Naive thymus-derived CD4-positive, alpha-beta T cell (primary cell): ENCODE measurements at regions not wholly inside any gene's neighbourhood (a gene's known extent, or its start where the extent isn't known, plus 50 kb on each side); places are given as distances from the start of the nearest gene placed in this dataset.
A peak's percentile ranks its signal among the peaks of the same experiment; 100 is the strongest.
"Not testable (repeated sequence)": the region's sequence is repeated elsewhere in the genome, so short reads cannot be mapped to it uniquely, and the experiment has no call there.

ENCODE experiments used
- ATAC-seq: fragments of 150-1000 bp; cut with Tn5 transposase; 2 replicates; pipeline ENCODE4 v1.10.0; 2021; ENCODE audit warnings: mild to moderate bottlenecking, moderate library complexity
- CTCF ChIA-PET: fragments of 350-600 bp; sonication (Branson Sonifier 250); formaldehyde crosslinking; loops from one replicate; lab custom pipeline; 2021; ENCODE audit warnings: antibody characterized with exemption; lab: Charles Lee
- POLR2A ChIA-PET: fragments of 350-600 bp; sonication (Branson Sonifier 250); formaldehyde crosslinking; loops from one replicate; lab custom pipeline; 2021; ENCODE audit warnings: antibody characterized with exemption, inconsistent platforms; lab: Charles Lee
- DNase-seq, 9 donors: peaks; one replicate each; pipeline versions ENCODE4 v3.0.0 to v3.0.0-alpha.2; 2020 to 2022; ENCODE audit warnings: mixed read lengths in 1 of 9
- H3K27ac ChIP-seq: one replicate; pipeline ENCODE4 v1.7.0; 2013; ENCODE audit warnings: mild to moderate bottlenecking, low read depth, low read length, moderate library complexity
- H3K27me3 ChIP-seq, 2 donors: one replicate each; pipeline ENCODE4 v1.7.0; 2013; ENCODE audit warnings: low read length in 2 of 2, mild to moderate bottlenecking in 2 of 2, moderate library complexity in 2 of 2; ENCODE audit not compliant: control insufficient read depth in 2 of 2, insufficient read depth in 2 of 2
- H3K36me3 ChIP-seq, 3 experiments: 1 replicate in 2 of 3; 2 replicates in 1 of 3; pipeline ENCODE4 v1.7.0; 2013; ENCODE audit warnings: low read length in 3 of 3, mild to moderate bottlenecking in 3 of 3, moderate library complexity in 1 of 3; ENCODE audit not compliant: insufficient read depth in 3 of 3, control insufficient read depth in 2 of 3
- H3K4me1 ChIP-seq, 2 donors: one replicate each; pipeline ENCODE4 v1.7.0; 2013; ENCODE audit warnings: low read length in 2 of 2, mild to moderate bottlenecking in 2 of 2, moderate library complexity in 1 of 2; ENCODE audit not compliant: control insufficient read depth in 2 of 2, insufficient read depth in 2 of 2
- H3K4me3 ChIP-seq: 2 replicates; pipeline ENCODE4 v1.7.0; 2013; ENCODE audit warnings: mild to moderate bottlenecking, low read length
- H3K9me3 ChIP-seq, 3 experiments: 1 replicate in 2 of 3; 2 replicates in 1 of 3; pipeline ENCODE4 v1.7.0; 2013; ENCODE audit warnings: low read length in 3 of 3; ENCODE audit not compliant: control insufficient read depth in 2 of 3
- H3K27ac Mint-ChIP-seq, 9 donors: one replicate each; pipeline ENCODE4 v1.8.0; 2020 to 2022; ENCODE audit warnings: mixed read lengths in 9 of 9, mild to moderate bottlenecking in 8 of 9, moderate library complexity in 5 of 9, inconsistent platforms in 2 of 9
- H3K27me3 Mint-ChIP-seq, 5 donors: one replicate each; pipeline ENCODE4 v1.8.0; 2021 to 2022; ENCODE audit warnings: mixed read lengths in 5 of 5, mild to moderate bottlenecking in 1 of 5
- H3K36me3 Mint-ChIP-seq, 5 donors: one replicate each; pipeline ENCODE4 v1.8.0; 2020 to 2022; ENCODE audit warnings: mixed read lengths in 5 of 5, mild to moderate bottlenecking in 3 of 5, inconsistent platforms in 1 of 5
- H3K4me1 Mint-ChIP-seq, 7 donors: one replicate each; pipeline ENCODE4 v1.8.0; 2020 to 2022; ENCODE audit warnings: mixed read lengths in 7 of 7, mild to moderate bottlenecking in 3 of 7, inconsistent platforms in 1 of 7
- H3K4me3 Mint-ChIP-seq, 10 donors: one replicate each; pipeline ENCODE4 v1.8.0; 2020 to 2022; ENCODE audit warnings: mild to moderate bottlenecking in 10 of 10, mixed read lengths in 10 of 10, moderate library complexity in 6 of 10, inconsistent platforms in 2 of 10
- H3K9me3 Mint-ChIP-seq, 11 donors: one replicate each; pipeline ENCODE4 v1.8.0; 2020 to 2022; ENCODE audit warnings: mixed read lengths in 11 of 11, mild to moderate bottlenecking in 4 of 11, inconsistent platforms in 1 of 11, moderate library complexity in 1 of 11
- intact Hi-C, 2 donors: fragments of 100-400 bp; cut with micrococcal nuclease; formaldehyde crosslinking; loops; one replicate each; pipeline ENCODE4 v1.15.1; 2023

- intact Hi-C loops, CTCF ChIA-PET, H3K4me3 ChIP-seq, H3K27me3 Mint-ChIP-seq, DNase-seq, H3K4me1 ChIP-seq, H3K27me3 ChIP-seq, H3K27ac Mint-ChIP-seq, POLR2A ChIA-PET, H3K4me1 Mint-ChIP-seq, H3K36me3 ChIP-seq, ATAC-seq, H3K9me3 ChIP-seq, H3K27ac ChIP-seq, H3K4me3 Mint-ChIP-seq: not testable (repeated sequence)
- peaks cover 0 to 41% (median 17%) of the 10 kb centered on the region in 5 donors for H3K36me3 Mint-ChIP-seq
- H3K9me3 Mint-ChIP-seq, result peaks cover 7 to 49% (median 35%) of the 10 kb centered on the region in 11 donors
Measured at GRCh38 chr3:4216974-4217373, 86.2 kb upstream of the SETMAR start.

GRCh38 chr3:4218456-4219226 lies 84.5 kb upstream of the SETMAR start:
- H3K27me3 Mint-ChIP-seq, result peaks cover 0 to 4% (median 0%) of the 10 kb centered on the region in 5 donors
- H3K27ac ChIP-seq, result no peak overlapping the region
- no peaks in the 10 kb centered on the region for H3K36me3 ChIP-seq
- ATAC-seq (no peak), DNase-seq (no peak)
- H3K27me3 ChIP-seq, result no peaks in the 10 kb centered on the region
- peaks cover 6 to 33% (median 24%) of the 10 kb centered on the region in 11 donors for H3K9me3 Mint-ChIP-seq
- no peak overlapping the region for H3K4me3 ChIP-seq
- ChIA-PET CTCF (no interaction called here), POLR2A (no interaction called here)
- H3K4me1 Mint-ChIP-seq, result peaks cover 0 to 3% (median 0%) of the 10 kb centered on the region in 7 donors
- H3K4me3 Mint-ChIP-seq, result no peak overlapping the region
- H3K36me3 Mint-ChIP-seq, result peaks cover 0 to 24% (median 10%) of the 10 kb centered on the region in 5 donors
- H3K4me1 ChIP-seq, result no peaks in the 10 kb centered on the region
- H3K9me3 ChIP-seq, result peaks cover 0 to 2% (median 0%) of the 10 kb centered on the region in 3 experiments
- intact Hi-C loops, result no loop called here
- H3K27ac Mint-ChIP-seq, result no peak overlapping the region

GRCh38 chr3:4219227-4219568 lies 84.0 kb upstream of the SETMAR start:
- peaks cover 0 to 2% (median 0%) of the 10 kb centered on the region in 5 donors for H3K27me3 Mint-ChIP-seq
- peaks cover 2 to 27% (median 19%) of the 10 kb centered on the region in 11 donors for H3K9me3 Mint-ChIP-seq
- no peak overlapping the region for H3K27ac ChIP-seq
- H3K27ac Mint-ChIP-seq, result no peak overlapping the region
- H3K4me1 Mint-ChIP-seq, result peaks cover 0 to 2% (median 0%) of the 10 kb centered on the region in 7 donors
- H3K4me3 Mint-ChIP-seq, result no peak overlapping the region
- intact Hi-C loops, result no loop called here
- DNase-seq (no peak), ATAC-seq (no peak)
- H3K27me3 ChIP-seq, result no peaks in the 10 kb centered on the region
- H3K36me3 ChIP-seq, result no peaks in the 10 kb centered on the region
- peaks cover 0 to 2% (median 0%) of the 10 kb centered on the region in 3 experiments for H3K9me3 ChIP-seq
- H3K4me1 ChIP-seq, result no peaks in the 10 kb centered on the region
- peaks cover 0 to 19% (median 5%) of the 10 kb centered on the region in 5 donors for H3K36me3 Mint-ChIP-seq
- ChIA-PET CTCF (no interaction called here), POLR2A (no interaction called here)
- H3K4me3 ChIP-seq, result no peak overlapping the region

DNA sequence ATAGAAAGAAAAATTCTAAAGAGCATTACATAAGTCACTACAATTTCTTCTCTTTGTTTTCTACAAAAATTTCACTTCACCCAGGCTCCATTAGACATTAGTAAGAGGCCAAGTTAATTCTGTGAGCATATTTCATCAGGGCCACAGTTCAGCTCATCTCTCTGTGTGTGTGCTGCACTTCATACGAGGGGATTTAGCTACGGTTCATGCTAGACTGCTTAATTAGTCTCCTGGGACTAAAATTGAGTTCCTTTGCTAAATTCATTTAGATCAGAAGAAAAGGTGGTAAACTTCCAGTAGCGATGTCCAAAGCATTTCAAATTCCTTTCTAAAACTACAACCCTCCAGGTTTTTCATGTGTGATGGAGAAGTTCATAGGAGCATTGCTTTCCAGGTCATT lies 83.1 kb upstream of the SETMAR start:
- POLR2A ChIA-PET, result no interaction called here
- no peak for ATAC-seq
- Mint-ChIP-seq H3K27me3 (no peaks in the 10 kb centered on the region), H3K36me3 (peaks cover 0 to 11% (median 0%) of the 10 kb centered on the region in 5 donors), H3K9me3 (peaks cover 0 to 19% (median 10%) of the 10 kb centered on the region in 11 donors), H3K27ac (peak overlapping the region in 1 of 9 donors; percentile 32), H3K4me1 (no peaks in the 10 kb centered on the region), H3K4me3 (no peak overlapping the region)
- Histone ChIP-seq H3K4me1 (no peaks in the 10 kb centered on the region), H3K4me3 (no peak overlapping the region), H3K27me3 (no peaks in the 10 kb centered on the region), H3K27ac (no peak overlapping the region), H3K36me3 (no peaks in the 10 kb centered on the region), H3K9me3 (no peaks in the 10 kb centered on the region)
- intact Hi-C loops, result no loop called here
- no peak for DNase-seq
- CTCF ChIA-PET, result no interaction called here

- intact Hi-C loops, result no loop called here
- no peaks in the 10 kb centered on the region for H3K9me3 ChIP-seq
- Mint-ChIP-seq H3K9me3 (no peaks in the 10 kb centered on the region), H3K4me3 (no peak overlapping the region), H3K27ac (no peak overlapping the region), H3K36me3 (peaks cover 0 to 4% (median 0%) of the 10 kb centered on the region in 5 donors), H3K27me3 (no peaks in the 10 kb centered on the region), H3K4me1 (no peaks in the 10 kb centered on the region)
- H3K27me3 ChIP-seq, result no peaks in the 10 kb centered on the region
- no peak overlapping the region for H3K27ac ChIP-seq
- ATAC-seq, result no peak
- no peaks in the 10 kb centered on the region for H3K4me1 ChIP-seq
- CTCF ChIA-PET, result no interaction called here
- H3K36me3 ChIP-seq, result no peaks in the 10 kb centered on the region
- no peak overlapping the region for H3K4me3 ChIP-seq
- POLR2A ChIA-PET, result no interaction called here
- no peak for DNase-seq
Measured at GRCh38 chr3:4222574-4223175, 80.5 kb upstream of the SETMAR start.

DNA sequence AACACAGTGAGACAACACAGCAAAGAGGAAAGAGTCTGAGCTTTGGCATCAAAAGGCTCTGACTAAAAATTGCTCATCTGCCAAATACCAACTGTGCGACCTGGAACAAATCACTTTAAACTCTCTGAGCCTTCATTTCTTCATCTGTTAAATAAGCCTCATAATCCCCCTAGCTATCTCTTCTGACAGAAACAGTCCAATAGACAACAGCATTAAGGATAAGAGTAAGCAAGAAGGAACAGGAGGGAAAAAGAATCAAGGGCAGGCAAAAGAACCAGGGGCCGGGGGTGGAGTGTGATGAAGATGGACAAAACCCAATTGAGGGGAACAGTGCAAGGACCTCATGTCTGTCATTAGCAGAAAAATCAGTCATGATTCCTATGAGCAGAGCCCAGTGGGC lies 79.4 kb upstream of the SETMAR start:
- Mint-ChIP-seq H3K27ac (no peak overlapping the region), H3K4me3 (no peak overlapping the region), H3K36me3 (peaks cover 0 to 4% (median 0%) of the 10 kb centered on the region in 5 donors), H3K9me3 (no peaks in the 10 kb centered on the region), H3K27me3 (no peaks in the 10 kb centered on the region), H3K4me1 (peaks cover 0 to 1% (median 0%) of the 10 kb centered on the region in 7 donors)
- no peak for DNase-seq
- ChIA-PET POLR2A (no interaction called here), CTCF (no interaction called here)
- Histone ChIP-seq H3K36me3 (no peaks in the 10 kb centered on the region), H3K27ac (no peak overlapping the region), H3K4me1 (no peaks in the 10 kb centered on the region), H3K4me3 (no peak overlapping the region), H3K9me3 (no peaks in the 10 kb centered on the region), H3K27me3 (no peaks in the 10 kb centered on the region)
- intact Hi-C loops, result no loop called here
- ATAC-seq, result no peak

GRCh38 chr3:4224331-4224730 lies 78.8 kb upstream of the SETMAR start:
- H3K9me3 Mint-ChIP-seq, result no peaks in the 10 kb centered on the region
- H3K27me3 Mint-ChIP-seq, result no peaks in the 10 kb centered on the region
- no peak for ATAC-seq

More at GRCh38 chr3:4224331-4224730, 78.8 kb upstream of the SETMAR start:
- no peaks in the 10 kb centered on the region for H3K4me1 ChIP-seq
- no peaks in the 10 kb centered on the region for H3K9me3 ChIP-seq
- no peaks in the 10 kb centered on the region for H3K36me3 ChIP-seq
- H3K27ac Mint-ChIP-seq, result peak overlapping the region in 1 of 9 donors; percentile 23
- CTCF ChIA-PET, result no interaction called here
- POLR2A ChIA-PET, result no interaction called here
- H3K27me3 ChIP-seq, result no peaks in the 10 kb centered on the region
- DNase-seq, result no peak
- no peak overlapping the region for H3K4me3 ChIP-seq
- H3K36me3 Mint-ChIP-seq, result peaks cover 0 to 4% (median 0%) of the 10 kb centered on the region in 5 donors
- H3K4me1 Mint-ChIP-seq, result peaks cover 0 to 1% (median 0%) of the 10 kb centered on the region in 7 donors
- intact Hi-C loops, result no loop called here
- H3K4me3 Mint-ChIP-seq, result no peak overlapping the region
- H3K27ac ChIP-seq, result no peak overlapping the region
